WTC11 (cell line): ENCODE measurements at regions not wholly inside any gene's neighbourhood (a gene's known extent, or its start where the extent isn't known, plus 50 kb on each side); places are given as distances from the start of the nearest gene placed in this dataset.

ENCODE experiments used
- CREB1 ChIP-seq: sonication (generic); formaldehyde crosslinking; IDR thresholded peaks from 2 replicates; pipeline ENCODE4 v1.8.0; 2023; ENCODE audit warnings: mild to moderate bottlenecking, missing genetic modification reagents
- ELF4 ChIP-seq: sonication (generic); formaldehyde crosslinking; IDR thresholded peaks from 2 replicates; pipeline ENCODE4 v1.8.1; 2022; ENCODE audit warnings: low read depth, mild to moderate bottlenecking, moderate library complexity, missing genetic modification reagents
- MAX ChIP-seq: sonication (generic); formaldehyde crosslinking; IDR thresholded peaks from 2 replicates; pipeline ENCODE4 v1.8.0; 2022; ENCODE audit warnings: mild to moderate bottlenecking, missing genetic modification reagents
- TF ChIP-seq, protein P1 (sequence below): fragments of 200-600 bp; IDR thresholded peaks from 2 replicates; pipeline ENCODE4 v1.8.0; 2022; ENCODE audit warnings: antibody characterized with exemption

DNA sequence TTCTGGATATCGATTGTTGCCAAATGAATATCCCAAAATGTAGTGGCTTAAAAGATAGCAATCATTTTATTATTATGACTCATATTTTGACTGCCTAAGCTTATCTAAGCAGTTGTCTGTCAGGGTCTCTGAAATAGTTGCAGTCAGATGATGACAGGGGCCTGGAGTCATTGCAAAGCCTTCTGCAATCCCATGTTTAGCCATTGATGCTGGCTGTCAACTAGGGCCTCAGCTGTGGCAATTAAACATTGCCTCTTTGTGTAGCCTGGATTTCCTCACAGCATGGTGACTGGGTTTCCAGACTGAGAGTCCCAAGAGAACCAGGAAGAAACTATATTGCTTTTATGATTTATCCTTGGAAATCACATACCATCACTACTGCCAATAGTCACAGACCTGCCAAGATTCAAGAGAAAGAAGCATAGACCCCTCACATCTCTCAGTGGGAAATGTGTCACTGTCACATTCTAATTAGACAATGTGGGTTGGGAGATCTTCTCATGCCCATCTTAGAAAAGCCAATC is 227.3 kb upstream of the NOCT start:
- TF ChIP-seq, protein P1, sequence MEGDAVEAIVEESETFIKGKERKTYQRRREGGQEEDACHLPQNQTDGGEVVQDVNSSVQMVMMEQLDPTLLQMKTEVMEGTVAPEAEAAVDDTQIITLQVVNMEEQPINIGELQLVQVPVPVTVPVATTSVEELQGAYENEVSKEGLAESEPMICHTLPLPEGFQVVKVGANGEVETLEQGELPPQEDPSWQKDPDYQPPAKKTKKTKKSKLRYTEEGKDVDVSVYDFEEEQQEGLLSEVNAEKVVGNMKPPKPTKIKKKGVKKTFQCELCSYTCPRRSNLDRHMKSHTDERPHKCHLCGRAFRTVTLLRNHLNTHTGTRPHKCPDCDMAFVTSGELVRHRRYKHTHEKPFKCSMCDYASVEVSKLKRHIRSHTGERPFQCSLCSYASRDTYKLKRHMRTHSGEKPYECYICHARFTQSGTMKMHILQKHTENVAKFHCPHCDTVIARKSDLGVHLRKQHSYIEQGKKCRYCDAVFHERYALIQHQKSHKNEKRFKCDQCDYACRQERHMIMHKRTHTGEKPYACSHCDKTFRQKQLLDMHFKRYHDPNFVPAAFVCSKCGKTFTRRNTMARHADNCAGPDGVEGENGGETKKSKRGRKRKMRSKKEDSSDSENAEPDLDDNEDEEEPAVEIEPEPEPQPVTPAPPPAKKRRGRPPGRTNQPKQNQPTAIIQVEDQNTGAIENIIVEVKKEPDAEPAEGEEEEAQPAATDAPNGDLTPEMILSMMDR = no peak
- TF ChIP-seq MAX (CRISPR knock-in tag) (no peak), ELF4 (CRISPR knock-in tag) (no peak), CREB1 (CRISPR knock-in tag) (no peak)
